Panc1 (cell line): ENCODE measurements at regions not wholly inside any gene's neighbourhood (a gene's known extent, or its start where the extent isn't known, plus 50 kb on each side); places are given as distances from the start of the nearest gene placed in this dataset.

Experiments used
- ATAC-seq: fragments of 200-7000 bp; cut with Tn5 transposase; 2 replicates; pipeline ENCODE4 v1.9.1; 2020; ENCODE audit warnings: mild to moderate bottlenecking, moderate library complexity
- BruUV-seq: library from RNA; stranded (reverse); fragments of 400-500 nt; replicated peaks from 2 replicates; lab custom pipeline; 2021; lab: Mats Ljungman, UMichigan
- CTCF ChIA-PET: fragments of 300-600 bp; sonication (Branson Sonifier 250); formaldehyde crosslinking; loops from one replicate; lab custom pipeline; 2022; ENCODE audit warnings: antibody characterized with exemption; lab: Charles Lee
- POLR2A ChIA-PET: fragments of 300-600 bp; sonication (Branson Sonifier 250); formaldehyde crosslinking; loops from one replicate; lab custom pipeline; 2022; ENCODE audit warnings: antibody characterized with exemption; lab: Charles Lee
- DNase-seq: peaks from one replicate; pipeline ENCODE4 v3.0.0-alpha.2; 2010; ENCODE audit warnings: low read depth, low spot score
- H3K27ac ChIP-seq: 2 replicates; pipeline ENCODE4 v1.5.1; 2011; ENCODE audit warnings: mild to moderate bottlenecking, low read length, inconsistent platforms
- H3K27me3 ChIP-seq: fragments of 200-500 bp; sonication (Bioruptor generic); 2 replicates; pipeline ENCODE4 v1.6.0; 2014; ENCODE audit warnings: low read length, inconsistent platforms; ENCODE audit not compliant: control insufficient read depth, insufficient read depth
- H3K36me3 ChIP-seq: fragments of 200-500 bp; sonication (Bioruptor generic); 2 replicates; pipeline ENCODE4 v1.5.1; 2014; ENCODE audit warnings: inconsistent platforms, mild to moderate bottlenecking, low read length, moderate library complexity; ENCODE audit not compliant: control insufficient read depth, insufficient read depth
- H3K4me1 ChIP-seq: 2 replicates; pipeline ENCODE4 v1.5.1; 2011; ENCODE audit warnings: inconsistent platforms, mild to moderate bottlenecking, low read length, moderate library complexity; ENCODE audit not compliant: control insufficient read depth, insufficient read depth
- H3K4me3 ChIP-seq, 2 experiments: 2 replicates each; pipeline ENCODE4 v1.5.1; 2011 to 2012; ENCODE audit warnings: low read depth in 2 of 2, low read length in 2 of 2, mild to moderate bottlenecking in 2 of 2, inconsistent platforms in 1 of 2, moderate library complexity in 1 of 2
- H3K9me3 ChIP-seq: fragments of 200-500 bp; sonication (Bioruptor generic); 2 replicates; pipeline ENCODE4 v1.5.1; 2014; ENCODE audit warnings: low read depth, mild to moderate bottlenecking, inconsistent platforms, low read length, moderate library complexity; ENCODE audit not compliant: control insufficient read depth, insufficient read depth
- POLR2AphosphoS5 ChIP-seq: IDR thresholded peaks from 2 replicates; pipeline ENCODE4 v1.6.1; 2012; ENCODE audit warnings: mild to moderate bottlenecking, low read depth, low read length, moderate library complexity
- SIN3A ChIP-seq: IDR thresholded peaks from 2 replicates; pipeline ENCODE4 v1.6.1; 2012; ENCODE audit warnings: low read depth, mild to moderate bottlenecking, low read length, moderate library complexity, borderline replicate concordance; ENCODE audit not compliant: insufficient read depth
- TCF7L2 ChIP-seq: IDR thresholded peaks from 2 replicates; pipeline ENCODE4 v1.6.1; 2011; ENCODE audit warnings: mild to moderate bottlenecking, low read depth, low read length, inconsistent platforms
- in situ Hi-C: cut with HindIII; loops from 2 replicates; pipeline ENCODE4 v1.10.0; 2016; ENCODE audit warnings: low sequenced_read_pairs, low pct_unique_long_range_greater_than_20kb
- intact Hi-C: fragments of 100-400 bp; cut with micrococcal nuclease; formaldehyde crosslinking; loops from one replicate; pipeline ENCODE4 v1.10.0; 2022; ENCODE audit not compliant: unreplicated experiment
- TF ChIP-seq, protein P1 (sequence below), 2 experiments: IDR thresholded peaks; 2 replicates each; pipeline ENCODE4 v1.6.1; 2011 to 2012; ENCODE audit warnings: low read depth in 2 of 2, control low read depth in 1 of 2, low read length in 1 of 2, mild to moderate bottlenecking in 1 of 2, moderate library complexity in 1 of 2; ENCODE audit not compliant: insufficient read depth in 1 of 2
- TF ChIP-seq, protein P2 (sequence below): fragments of 450-650 bp; IDR thresholded peaks from 2 replicates; pipeline ENCODE4 v1.5.1; 2017; ENCODE audit warnings: mild to moderate bottlenecking

DNA sequence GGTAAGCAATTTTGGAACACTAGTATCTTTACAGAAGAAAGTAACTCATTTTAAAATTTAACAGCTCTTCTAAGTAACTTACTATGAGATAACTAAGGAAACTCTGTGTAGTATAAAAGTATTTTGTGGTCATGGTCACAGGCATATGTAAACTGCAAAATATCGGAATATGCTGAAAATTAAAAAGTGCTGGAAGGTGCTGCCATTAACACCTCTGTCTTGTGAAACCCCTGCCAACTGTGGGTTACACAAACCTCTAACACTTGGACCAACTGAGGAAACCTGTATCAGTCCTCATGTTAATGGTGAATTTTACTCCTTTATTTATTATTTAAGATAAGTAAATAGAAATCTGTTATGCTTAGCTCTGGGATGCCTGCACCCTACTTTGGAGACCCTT, 206.7 kb downstream of the LACC1 start:
- TF ChIP-seq SIN3A (no peak), TCF7L2 (no peak), POLR2AphosphoS5 (no peak)
- TF ChIP-seq, protein P1, sequence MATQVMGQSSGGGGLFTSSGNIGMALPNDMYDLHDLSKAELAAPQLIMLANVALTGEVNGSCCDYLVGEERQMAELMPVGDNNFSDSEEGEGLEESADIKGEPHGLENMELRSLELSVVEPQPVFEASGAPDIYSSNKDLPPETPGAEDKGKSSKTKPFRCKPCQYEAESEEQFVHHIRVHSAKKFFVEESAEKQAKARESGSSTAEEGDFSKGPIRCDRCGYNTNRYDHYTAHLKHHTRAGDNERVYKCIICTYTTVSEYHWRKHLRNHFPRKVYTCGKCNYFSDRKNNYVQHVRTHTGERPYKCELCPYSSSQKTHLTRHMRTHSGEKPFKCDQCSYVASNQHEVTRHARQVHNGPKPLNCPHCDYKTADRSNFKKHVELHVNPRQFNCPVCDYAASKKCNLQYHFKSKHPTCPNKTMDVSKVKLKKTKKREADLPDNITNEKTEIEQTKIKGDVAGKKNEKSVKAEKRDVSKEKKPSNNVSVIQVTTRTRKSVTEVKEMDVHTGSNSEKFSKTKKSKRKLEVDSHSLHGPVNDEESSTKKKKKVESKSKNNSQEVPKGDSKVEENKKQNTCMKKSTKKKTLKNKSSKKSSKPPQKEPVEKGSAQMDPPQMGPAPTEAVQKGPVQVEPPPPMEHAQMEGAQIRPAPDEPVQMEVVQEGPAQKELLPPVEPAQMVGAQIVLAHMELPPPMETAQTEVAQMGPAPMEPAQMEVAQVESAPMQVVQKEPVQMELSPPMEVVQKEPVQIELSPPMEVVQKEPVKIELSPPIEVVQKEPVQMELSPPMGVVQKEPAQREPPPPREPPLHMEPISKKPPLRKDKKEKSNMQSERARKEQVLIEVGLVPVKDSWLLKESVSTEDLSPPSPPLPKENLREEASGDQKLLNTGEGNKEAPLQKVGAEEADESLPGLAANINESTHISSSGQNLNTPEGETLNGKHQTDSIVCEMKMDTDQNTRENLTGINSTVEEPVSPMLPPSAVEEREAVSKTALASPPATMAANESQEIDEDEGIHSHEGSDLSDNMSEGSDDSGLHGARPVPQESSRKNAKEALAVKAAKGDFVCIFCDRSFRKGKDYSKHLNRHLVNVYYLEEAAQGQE (IDR thresholded peaks at IDR 0.05; ENCODE audit: insufficient read depth in 1 of 2, low read depth in 2 of 2, low read length in 1 of 2), result no peak
- TF ChIP-seq, protein P2, sequence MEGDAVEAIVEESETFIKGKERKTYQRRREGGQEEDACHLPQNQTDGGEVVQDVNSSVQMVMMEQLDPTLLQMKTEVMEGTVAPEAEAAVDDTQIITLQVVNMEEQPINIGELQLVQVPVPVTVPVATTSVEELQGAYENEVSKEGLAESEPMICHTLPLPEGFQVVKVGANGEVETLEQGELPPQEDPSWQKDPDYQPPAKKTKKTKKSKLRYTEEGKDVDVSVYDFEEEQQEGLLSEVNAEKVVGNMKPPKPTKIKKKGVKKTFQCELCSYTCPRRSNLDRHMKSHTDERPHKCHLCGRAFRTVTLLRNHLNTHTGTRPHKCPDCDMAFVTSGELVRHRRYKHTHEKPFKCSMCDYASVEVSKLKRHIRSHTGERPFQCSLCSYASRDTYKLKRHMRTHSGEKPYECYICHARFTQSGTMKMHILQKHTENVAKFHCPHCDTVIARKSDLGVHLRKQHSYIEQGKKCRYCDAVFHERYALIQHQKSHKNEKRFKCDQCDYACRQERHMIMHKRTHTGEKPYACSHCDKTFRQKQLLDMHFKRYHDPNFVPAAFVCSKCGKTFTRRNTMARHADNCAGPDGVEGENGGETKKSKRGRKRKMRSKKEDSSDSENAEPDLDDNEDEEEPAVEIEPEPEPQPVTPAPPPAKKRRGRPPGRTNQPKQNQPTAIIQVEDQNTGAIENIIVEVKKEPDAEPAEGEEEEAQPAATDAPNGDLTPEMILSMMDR, result no peak
- Histone ChIP-seq H3K36me3 (no peaks in the 10 kb centered on the region), H3K4me1 (no peaks in the 10 kb centered on the region), H3K9me3 (no peaks in the 10 kb centered on the region), H3K27me3 (no peaks in the 10 kb centered on the region), H3K27ac (no peak overlapping the region), H3K4me3 (no peak overlapping the region)
- ChIA-PET POLR2A (no interaction called here), CTCF (no interaction called here)
- ATAC-seq (no peak), DNase-seq (no peak)
- intact Hi-C loops (no loop called here), in situ Hi-C loops (no loop called here)
- no TSS peak for BruUV-seq

DNA sequence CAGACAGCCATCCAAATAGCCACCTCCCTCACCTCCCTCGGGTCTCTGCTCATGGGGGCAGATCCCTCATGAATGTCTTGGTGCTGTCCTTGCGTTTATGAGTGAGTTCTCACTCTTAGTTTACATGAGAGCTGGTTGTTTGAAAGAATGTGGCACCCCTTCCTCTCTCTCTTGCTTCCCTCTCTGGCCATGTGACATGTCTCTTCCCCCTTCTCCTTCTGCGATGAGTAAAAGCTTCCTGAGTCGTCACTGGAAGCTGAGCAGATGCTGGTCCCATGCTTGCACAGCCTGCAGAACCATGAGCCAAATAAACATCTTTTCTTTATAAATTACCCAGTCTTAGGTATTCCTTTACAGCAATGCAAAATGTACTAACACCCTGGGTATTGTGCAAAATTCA, 208.7 kb downstream of the LACC1 start:
- DNase-seq, result no peak
- intact Hi-C loops, result no loop called here
- Histone ChIP-seq H3K36me3 (no peaks in the 10 kb centered on the region), H3K4me1 (no peaks in the 10 kb centered on the region), H3K27ac (no peak overlapping the region), H3K4me3 (no peak overlapping the region), H3K9me3 (no peaks in the 10 kb centered on the region), H3K27me3 (no peaks in the 10 kb centered on the region)
- BruUV-seq, result no TSS peak
- in situ Hi-C loops, result no loop called here
- no peak for ATAC-seq
- POLR2A ChIA-PET, result no interaction called here
- TF ChIP-seq POLR2AphosphoS5 (no peak), SIN3A (no peak)
- TF ChIP-seq, protein P2, result no peak
- CTCF ChIA-PET, result no interaction called here
